Fibroblast of skin of scalp (primary cell): ENCODE measurements at regions not wholly inside any gene's neighbourhood (a gene's known extent, or its start where the extent isn't known, plus 50 kb on each side); places are given as distances from the start of the nearest gene placed in this dataset.

Experiments used
- DNase-seq: peaks from one replicate; pipeline ENCODE4 v3.0.0-alpha.2; 2013

- DNase-seq, result no peak
These were observed 407.4 kb upstream of the TLE4 start for GRCh38 chr9:79164406-79164805.

DNA sequence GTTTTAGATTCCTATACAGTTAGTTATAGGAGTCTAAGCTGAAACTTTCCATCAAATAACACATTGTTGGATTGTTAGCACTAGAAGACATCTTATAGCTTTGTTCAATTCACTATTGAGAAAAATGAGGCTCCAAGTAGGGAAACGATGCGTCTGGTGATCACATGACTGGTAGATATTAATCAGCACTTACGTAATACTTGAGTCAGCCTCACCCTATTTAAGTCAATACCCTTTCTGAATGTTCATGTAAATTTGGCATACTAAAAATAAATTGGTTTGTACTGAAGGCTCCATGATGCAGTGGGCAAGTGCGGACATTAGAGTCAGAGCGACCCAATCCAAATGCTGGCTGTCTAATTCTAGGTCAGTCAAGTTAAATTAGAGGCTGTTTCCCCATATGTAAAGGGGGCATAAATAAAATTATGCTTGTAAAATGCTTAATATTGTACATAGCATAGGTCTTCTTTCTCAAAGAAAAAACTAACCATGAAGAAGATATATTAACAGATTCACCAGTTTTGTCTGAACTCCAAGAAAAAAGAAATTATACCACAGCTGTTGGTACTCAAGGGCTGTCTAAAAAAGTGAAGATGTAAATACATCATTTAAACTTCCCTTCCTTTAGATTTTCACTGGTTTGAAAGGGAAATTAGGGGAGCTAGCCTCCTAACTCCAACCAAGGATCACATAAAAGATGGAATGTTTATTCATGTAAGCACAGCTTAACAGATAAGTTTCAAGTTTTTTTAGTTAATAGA, 406.6 kb upstream of the TLE4 start:
- peak; percentile 11 for DNase-seq

DNA sequence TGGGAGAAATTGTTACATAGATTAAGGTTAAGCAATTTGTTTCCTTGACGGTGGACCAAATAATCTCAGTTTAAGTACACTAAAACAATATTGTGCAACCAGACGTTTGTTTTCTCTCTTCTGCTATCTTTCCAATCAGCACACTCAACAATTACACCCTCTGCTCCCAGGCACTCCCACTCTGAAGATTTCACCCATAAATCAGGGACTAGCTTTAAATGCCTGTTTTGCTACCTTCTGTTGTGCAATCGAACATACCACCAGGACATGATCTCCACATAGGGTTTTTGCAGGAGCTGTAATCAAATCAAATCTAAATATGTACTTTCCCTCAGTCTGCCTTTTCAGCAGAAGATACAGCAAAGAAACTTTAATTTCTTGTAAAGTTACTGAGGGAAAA, 405.8 kb upstream of the TLE4 start:
- no peak for DNase-seq

GRCh38 chr9:79170643-79171042, 401.1 kb upstream of the TLE4 start:
- no peak for DNase-seq

DNA sequence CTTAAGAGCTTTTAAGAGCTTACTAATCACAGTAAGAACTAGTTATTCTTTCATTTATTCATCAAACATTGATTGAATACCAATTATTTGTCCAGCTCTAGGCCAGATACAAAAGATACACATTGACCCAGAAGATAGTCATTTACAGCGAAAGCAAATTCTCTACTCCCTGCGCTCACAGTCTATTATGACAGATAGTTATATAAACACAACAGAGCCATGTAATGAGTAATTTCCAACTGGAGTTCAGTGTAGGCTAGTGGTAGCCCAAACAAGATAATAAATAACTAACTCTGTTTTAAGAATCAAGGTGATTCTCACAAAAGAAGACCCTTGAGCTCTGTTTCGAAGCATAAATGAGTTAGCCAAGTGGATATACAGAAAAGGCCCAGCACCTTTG, 397.8 kb upstream of the TLE4 start:
- DNase-seq, result no peak

DNA sequence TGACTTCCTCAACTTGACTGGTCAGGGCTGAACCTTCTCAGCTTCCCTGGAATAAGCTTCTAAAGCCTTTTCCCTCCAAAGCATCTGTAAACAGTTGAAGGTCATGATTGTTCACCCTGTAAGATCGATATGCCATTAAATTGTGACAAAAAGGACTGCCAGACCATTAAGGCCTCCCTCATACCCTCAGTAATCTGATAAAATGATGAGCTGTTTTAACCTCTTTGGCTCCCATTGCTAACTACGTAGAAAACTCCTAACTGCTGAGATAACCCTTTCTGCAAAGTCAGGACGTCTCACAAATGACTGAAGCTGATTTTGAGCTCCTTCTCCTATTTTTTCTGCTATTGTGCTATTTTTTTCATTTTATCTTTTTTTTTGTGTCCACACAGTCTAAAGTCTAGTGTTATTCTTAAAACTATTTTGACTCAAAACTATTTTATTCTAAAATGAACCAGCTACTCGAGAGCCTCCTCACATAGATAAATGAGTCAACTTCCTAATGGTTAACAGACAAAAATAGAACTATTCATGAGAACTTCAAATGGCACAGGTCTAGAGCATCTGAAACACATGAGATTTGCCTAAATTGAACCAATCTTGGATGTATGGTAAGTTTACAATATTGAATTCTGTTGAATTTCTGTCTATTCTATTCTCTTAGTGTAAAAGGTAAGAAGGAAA, 395.6 kb upstream of the TLE4 start:
- no peak for DNase-seq

DNA sequence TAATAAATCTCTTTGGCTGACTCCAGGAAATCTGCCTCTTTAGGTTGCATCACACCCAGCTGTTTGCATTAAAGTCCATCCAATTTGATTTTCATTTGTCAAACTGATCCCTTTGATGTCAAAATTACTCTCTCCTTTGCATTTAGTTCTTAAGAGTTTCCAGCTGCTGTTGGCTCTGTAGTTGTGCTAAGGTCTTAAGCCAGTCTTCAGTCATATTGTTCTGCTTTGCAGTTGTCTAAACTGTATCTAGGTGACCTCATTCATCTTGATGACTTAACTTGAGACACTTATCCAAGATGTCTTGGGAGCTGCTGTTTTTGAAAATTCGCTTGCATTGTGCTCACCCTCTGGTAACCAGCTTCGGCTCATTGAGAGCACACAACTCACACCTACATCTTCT, 386.9 kb upstream of the TLE4 start:
- DNase-seq, result no peak

DNA sequence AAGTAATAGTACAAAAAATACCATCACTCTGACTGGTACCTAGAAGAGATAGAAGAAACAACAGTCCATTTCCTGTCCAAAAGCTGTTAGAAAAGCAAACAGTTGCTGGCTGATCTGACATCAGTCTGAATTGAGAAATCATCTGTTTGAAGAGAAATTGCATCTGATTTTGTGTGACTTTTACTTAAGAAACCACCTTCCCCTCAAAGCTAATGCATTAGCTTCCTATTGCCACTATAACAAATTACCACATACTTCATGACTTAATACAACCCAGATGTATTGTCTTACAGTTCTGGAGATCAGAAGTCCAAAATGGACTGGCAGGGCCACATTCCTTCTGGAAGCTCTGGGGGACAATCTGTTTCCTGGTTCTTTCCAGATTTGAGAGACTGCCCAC, 385.9 kb upstream of the TLE4 start:
- peak; percentile 33 for DNase-seq

DNA sequence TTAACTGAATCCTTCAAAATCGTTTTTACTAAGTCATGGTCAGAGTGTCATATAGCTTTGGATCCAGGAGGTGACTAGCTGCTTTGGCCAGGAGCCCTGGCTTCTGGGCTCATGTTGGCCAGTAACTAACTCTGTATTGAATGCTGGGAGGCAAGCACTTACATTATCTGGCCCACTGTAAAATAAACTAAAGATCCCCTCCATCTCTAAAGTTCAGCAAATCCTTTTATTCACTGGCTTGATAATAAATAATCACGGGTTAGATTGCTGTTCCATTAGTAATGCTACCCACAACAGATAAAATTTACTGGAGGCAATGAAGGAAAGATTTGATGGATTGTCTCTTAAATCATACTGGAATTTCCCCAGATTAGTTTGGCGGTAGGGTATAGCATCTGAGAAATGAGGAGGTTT, 382.2 kb upstream of the TLE4 start:
- DNase-seq, result peak; percentile 62

DNA sequence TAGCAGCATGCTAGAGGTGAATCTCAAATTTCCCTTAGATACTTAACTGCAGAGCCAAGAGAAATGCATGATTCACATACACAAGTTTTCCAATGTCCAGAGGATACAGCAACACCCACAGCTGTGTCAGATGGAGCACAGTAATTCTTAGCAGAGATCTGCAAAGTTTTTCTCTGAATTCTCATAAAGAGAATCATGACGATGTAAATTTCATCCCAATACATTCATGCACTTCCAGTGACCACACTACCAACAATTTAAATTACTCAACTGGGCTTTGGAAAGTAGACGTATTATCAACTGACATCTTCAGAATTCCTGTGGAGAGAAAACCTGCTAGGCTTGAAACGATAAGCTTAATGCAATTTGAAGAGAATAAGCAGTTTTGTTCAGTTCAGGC, 378.8 kb upstream of the TLE4 start:
- peak; percentile 49 for DNase-seq

GRCh38 chr9:79193501-79194223, 378.1 kb upstream of the TLE4 start:
- no peak for DNase-seq

DNA sequence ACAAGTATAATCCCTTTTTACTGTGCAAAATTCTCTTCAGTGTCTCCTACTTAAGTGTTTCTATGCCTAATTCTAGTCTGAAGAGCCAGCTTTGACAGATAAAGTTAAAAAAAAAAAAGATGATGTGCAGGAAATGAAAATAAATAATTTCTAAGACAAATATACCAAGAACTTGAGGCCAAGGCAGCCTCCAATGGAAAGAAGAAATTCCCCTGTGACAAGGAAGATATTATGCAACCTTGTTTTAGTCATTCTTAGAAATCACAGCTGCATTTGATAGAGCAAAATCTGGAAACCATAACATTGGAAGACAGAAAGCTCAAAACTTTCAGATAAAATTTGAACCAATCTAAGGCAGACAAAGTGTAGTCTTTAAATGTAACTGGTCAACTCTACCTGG, 375.9 kb upstream of the TLE4 start:
- peak; percentile 88 for DNase-seq

- peak; percentile 63 for DNase-seq
These were observed 375.2 kb upstream of the TLE4 start for GRCh38 chr9:79196606-79197005.

DNA sequence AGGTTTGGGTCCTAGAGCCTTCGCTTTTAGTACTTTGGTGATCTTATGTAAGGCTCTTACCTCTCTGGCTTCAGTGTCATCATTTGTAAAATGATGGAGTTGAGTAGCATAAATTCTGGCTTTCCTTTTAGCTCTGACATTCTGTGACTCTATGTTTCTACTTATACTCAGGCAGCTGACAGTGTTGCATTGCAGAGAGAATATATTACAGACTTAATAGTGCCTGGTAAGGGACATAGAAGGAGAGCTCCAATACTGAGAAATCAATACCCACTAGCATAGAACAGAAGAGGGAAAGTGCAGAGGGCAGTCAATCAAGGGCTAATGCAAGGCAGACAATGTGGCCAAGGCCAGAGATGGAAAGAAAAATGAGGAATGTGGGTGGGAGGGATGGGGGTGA, 371.4 kb upstream of the TLE4 start:
- DNase-seq, result no peak

- no peak for DNase-seq
These were observed 370.1 kb upstream of the TLE4 start for GRCh38 chr9:79201636-79202035.

- DNase-seq, result no peak
These were observed 362.9 kb upstream of the TLE4 start for GRCh38 chr9:79208791-79209396.

- DNase-seq, result no peak
These were observed 361.1 kb upstream of the TLE4 start for GRCh38 chr9:79210541-79211243.

DNA sequence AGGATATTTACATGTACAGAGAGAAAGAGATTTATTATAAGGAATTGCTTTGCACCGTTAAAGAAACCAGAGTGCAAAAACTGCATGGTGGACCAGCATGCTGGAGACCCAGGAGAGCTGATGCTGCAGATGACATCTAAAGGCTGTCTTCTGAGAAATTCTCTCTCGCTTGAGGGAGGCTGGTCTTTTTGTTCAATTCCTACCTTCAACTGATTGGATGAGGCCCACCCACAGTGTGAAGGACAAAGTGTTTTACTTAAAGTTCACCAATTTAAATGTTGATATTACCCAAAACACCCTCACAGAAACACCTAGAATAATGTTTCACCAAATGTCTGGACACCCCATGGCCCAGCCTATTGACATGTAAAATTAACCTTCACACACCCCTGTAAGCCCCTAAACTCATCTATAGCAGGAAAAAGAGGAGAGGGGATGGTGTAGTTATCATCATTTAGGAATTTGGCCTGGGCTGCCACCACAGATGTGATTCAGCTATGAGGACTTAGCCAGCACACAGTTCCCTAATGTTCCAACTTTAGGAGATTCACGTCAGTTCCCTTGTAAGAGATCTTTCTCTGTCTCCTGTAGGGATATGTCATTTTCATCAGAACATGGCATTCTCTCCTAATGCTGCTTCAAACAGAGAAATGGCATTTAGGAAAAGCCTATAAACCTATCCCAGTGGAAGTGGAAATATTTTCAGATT, 358.2 kb upstream of the TLE4 start:
- DNase-seq, result peak; percentile 27

GRCh38 chr9:79215821-79216220, 355.9 kb upstream of the TLE4 start:
- DNase-seq, result peak; percentile 34

- peak; percentile 36 for DNase-seq
These were observed 351.5 kb upstream of the TLE4 start for GRCh38 chr9:79220251-79220650.

- peak; percentile 61 for DNase-seq
These were observed 351.1 kb upstream of the TLE4 start for GRCh38 chr9:79220666-79221065.

- DNase-seq, result peak; percentile 90
These were observed 350.7 kb upstream of the TLE4 start for GRCh38 chr9:79221084-79221483.
